ENCODE measurements at regions not wholly inside any gene's neighbourhood (a gene's known extent, or its start where the extent isn't known, plus 50 kb on each side); places are given as distances from the start of the nearest gene placed in this dataset.

GRCh38 chr2:16003152-16003551 is 62.8 kb downstream of the MYCN start:
- H2BK20ac ChIP-seq (ENCODE audit: low read length): no peak overlapping the region
- no peaks in the 10 kb centered on the region; the same call in 1 of the 2 replicates for H3K23me2 ChIP-seq (ENCODE audit: low read depth, low read length)
- H4K5ac ChIP-seq (ENCODE audit: insufficient read length, low read depth, low read length): no peak overlapping the region
- H3K14ac ChIP-seq (ENCODE audit: insufficient read length): no peak overlapping the region
- H3K4me1 ChIP-seq (replicated peaks in 1 of 4; ENCODE audit: control insufficient read depth in 3 of 4, insufficient read depth in 4 of 4, low read length in 3 of 4): no peaks in the 10 kb centered on the region
- no peaks in the 10 kb centered on the region for H3K27me3 ChIP-seq (replicated peaks in 1 of 4; ENCODE audit: control insufficient read depth in 3 of 4, extremely low read depth in 1 of 4, insufficient read depth in 3 of 4, low read length in 3 of 4)
- H2BK5ac ChIP-seq (ENCODE audit: low read depth, low read length): no peak overlapping the region
- H2BK15ac ChIP-seq (ENCODE audit: low read length): no peak overlapping the region
- H3K4ac ChIP-seq (replicated peaks; ENCODE audit: insufficient read length, low read depth, low read length): no peak overlapping the region
- H3K79me2 ChIP-seq (ENCODE audit: control insufficient read depth in 1 of 2, insufficient read depth in 2 of 2, low read length in 2 of 2): no peaks in the 10 kb centered on the region
- H3K36me3 ChIP-seq (ENCODE audit: control insufficient read depth in 2 of 4, insufficient read depth in 4 of 4, low read length in 3 of 4): no peaks in the 10 kb centered on the region
- DNase-seq (ENCODE audit: low read depth in 1 of 2, low spot score in 2 of 2) (no peak), FAIRE-seq (no peak)
- no peak overlapping the region for H4K91ac ChIP-seq (replicated peaks; ENCODE audit: insufficient read length, low read length)
- 83% methylated on average over 12 of the region's 12 CpGs; no CpG with 5 or more reads in 1 of the 2 experiments for WGBS, 2 experiments (ENCODE audit: extremely low coverage in 1 of 2, insufficient coverage in 1 of 2, insufficient read length in 1 of 2, insufficient replicate concordance in 2 of 2, low coverage in 1 of 2, low lambda C conversion rate in 2 of 2, missing lambda C conversion rate in 1 of 2)
- no peak overlapping the region for H3K18ac ChIP-seq (ENCODE audit: extremely low read depth, low read length)
- H3K56ac ChIP-seq (replicated peaks; ENCODE audit: insufficient read length, low read depth, low read length): no peak overlapping the region
- no peak overlapping the region for H2BK12ac ChIP-seq (ENCODE audit: low read depth, low read length)
- no peaks in the 10 kb centered on the region for H4K20me1 ChIP-seq (replicated peaks in 1 of 2; ENCODE audit: control insufficient read depth in 1 of 2, insufficient read depth in 2 of 2, low read length in 2 of 2)
- POLR2A ChIA-PET (ENCODE audit: partially characterized antibody): interaction anchor here (1.0 kb wide), 1 partner anchor 9 kb away, joined by 3 read pairs; no protein-coding TSS in a partner anchor
- H2BK120ac ChIP-seq (replicated peaks; ENCODE audit: low read depth, low read length): no peak overlapping the region
- no peaks in the 10 kb centered on the region for H3K9me3 ChIP-seq (ENCODE audit: insufficient read depth in 2 of 2, low read depth in 1 of 2, low read length in 1 of 2)
- CTCF ChIA-PET (ENCODE audit: partially characterized antibody): interaction anchor here (1.3 to 1.7 kb wide), 2 partner anchors 11 to 31 kb away, joined by 3 to 6 read pairs; no protein-coding TSS in a partner anchor
- H2AK5ac ChIP-seq (ENCODE audit: low read depth, low read length): no peak overlapping the region
- no peak overlapping the region for H3K23ac ChIP-seq (ENCODE audit: insufficient read length)
- H3K27ac ChIP-seq (ENCODE audit: low read depth, low read length): no peak overlapping the region
- H4K8ac ChIP-seq (ENCODE audit: extremely low read depth, insufficient read depth, low read length): no peak overlapping the region
- H3K4me3 ChIP-seq (ENCODE audit: extremely low read depth in 1 of 4, insufficient read depth in 2 of 4, low read depth in 3 of 4, low read length in 4 of 4): no peak overlapping the region
- no peaks in the 10 kb centered on the region for H3K79me1 ChIP-seq (ENCODE audit: low read depth, low read length)
- H2AFZ ChIP-seq (ENCODE audit: low read length): no peak overlapping the region
- H3K9ac ChIP-seq (replicated peaks in 1 of 4; ENCODE audit: extremely low read depth in 1 of 4, low read depth in 3 of 4, low read length in 3 of 4): no peak overlapping the region
- H3K4me2 ChIP-seq (ENCODE audit: insufficient read depth in 1 of 2, low read depth in 2 of 2, low read length in 2 of 2): no peak overlapping the region
- no peak for TF ChIP-seq CTBP2 (IDR thresholded peaks at IDR 0.05; ENCODE audit: borderline replicate concordance, insufficient read depth, insufficient read length, low read length)
- no peak for TF ChIP-seq ATF3 (IDR thresholded peaks at IDR 0.05; ENCODE audit: insufficient read depth, low read depth, low read length)
- no peak for TF ChIP-seq PHF8 (conservative IDR thresholded peaks at IDR 0.05; ENCODE audit: low read depth, low read length)
- TF ChIP-seq HDAC6 (IDR thresholded peaks at IDR 0.05; ENCODE audit: low read depth, low read length): no peak
- TF ChIP-seq RAD21 (IDR thresholded peaks at IDR 0.05 in 1 of 2, conservative IDR thresholded peaks at IDR 0.05 in 1 of 2; ENCODE audit: low read depth in 2 of 2, low read length in 2 of 2): no peak
- TF ChIP-seq RNF2 (IDR thresholded peaks at IDR 0.05; ENCODE audit: borderline replicate concordance, low read depth, low read length, missing control alignments, poor library complexity, severe bottlenecking): no peak
- TF ChIP-seq YY1 (IDR thresholded peaks at IDR 0.05; ENCODE audit: low read depth, low read length): no peak
- TF ChIP-seq CHD2 (IDR thresholded peaks at IDR 0.05; ENCODE audit: low read length): no peak
- no peak for TF ChIP-seq ASH2L (IDR thresholded peaks at IDR 0.05; ENCODE audit: low read length)
- TF ChIP-seq TCF12 (IDR thresholded peaks at IDR 0.05; ENCODE audit: low read depth, low read length): no peak
- no peak for TF ChIP-seq KDM5A (IDR thresholded peaks at IDR 0.05; ENCODE audit: low read length)
- TF ChIP-seq KDM4A (IDR thresholded peaks at IDR 0.05; ENCODE audit: low read depth, low read length, severe bottlenecking): no peak
- TF ChIP-seq SP2 (IDR thresholded peaks at IDR 0.05; ENCODE audit: low read length): no peak
- TF ChIP-seq CBX5 (IDR thresholded peaks at IDR 0.05; ENCODE audit: low read depth, low read length): no peak

Measured in H1 (cell line).